NCI-H128 (cell line): ENCODE measurements at regions not wholly inside any gene's neighbourhood (a gene's known extent, or its start where the extent isn't known, plus 50 kb on each side); places are given as distances from the start of the nearest gene placed in this dataset.
"Not testable (repeated sequence)": the region's sequence is repeated elsewhere in the genome, so short reads cannot be mapped to it uniquely, and the experiment has no call there.

Experiments
- DNase-seq: peaks from one replicate; lab custom pipeline; 2025; ENCODE audit not compliant: unreplicated experiment; lab: John Stamatoyannopoulos, UW

DNA sequence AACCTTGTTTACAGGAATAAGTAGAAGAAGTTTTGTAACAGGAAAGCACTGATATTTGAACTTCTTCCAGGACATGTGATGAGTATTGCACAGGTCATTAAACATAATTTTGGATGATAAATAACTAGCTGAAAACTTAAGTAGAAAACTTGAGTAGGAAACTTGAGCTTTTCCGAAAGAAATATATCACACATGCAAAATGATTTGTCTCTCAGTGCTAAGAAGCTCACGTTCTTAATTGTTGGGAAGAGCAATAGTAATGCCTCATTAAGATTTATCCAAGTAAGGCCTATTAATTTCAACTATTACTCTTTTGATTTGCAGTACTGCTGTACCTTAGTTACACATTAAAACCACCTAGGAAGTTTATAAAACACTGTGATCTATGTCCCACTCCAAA, 1921.9 kb upstream of the LRRTM1 start:
- DNase-seq = no peak

DNA sequence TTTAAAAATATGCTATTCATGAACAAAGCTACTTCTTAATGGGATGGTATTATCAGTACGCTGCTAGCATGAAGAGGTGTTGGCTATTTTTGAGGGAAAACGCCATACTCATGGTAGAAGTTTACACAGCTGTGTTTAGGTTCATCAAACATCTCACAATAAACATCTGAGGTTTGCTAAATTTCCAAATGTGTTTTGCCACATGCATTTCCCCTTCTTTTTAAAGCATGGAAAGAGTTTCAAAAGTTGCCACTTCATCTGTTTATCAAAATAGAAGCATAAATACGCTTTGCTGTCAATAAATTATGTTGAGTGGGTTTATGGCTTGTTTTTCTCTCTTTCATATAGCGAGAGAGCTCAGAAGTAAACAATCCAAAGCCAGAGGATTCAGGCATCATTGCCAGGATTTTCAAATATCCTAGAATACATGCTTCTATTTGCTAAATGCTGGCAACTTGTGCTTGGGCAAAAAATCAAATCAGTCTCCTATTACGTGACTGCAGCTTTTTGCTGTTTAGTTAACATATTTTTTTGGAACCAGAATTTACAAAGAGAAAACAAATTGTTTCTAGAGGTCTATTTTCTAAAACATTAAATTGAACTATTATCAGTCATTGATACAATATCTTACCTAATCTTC, 1919.9 kb upstream of the LRRTM1 start:
- no peak for DNase-seq

DNA sequence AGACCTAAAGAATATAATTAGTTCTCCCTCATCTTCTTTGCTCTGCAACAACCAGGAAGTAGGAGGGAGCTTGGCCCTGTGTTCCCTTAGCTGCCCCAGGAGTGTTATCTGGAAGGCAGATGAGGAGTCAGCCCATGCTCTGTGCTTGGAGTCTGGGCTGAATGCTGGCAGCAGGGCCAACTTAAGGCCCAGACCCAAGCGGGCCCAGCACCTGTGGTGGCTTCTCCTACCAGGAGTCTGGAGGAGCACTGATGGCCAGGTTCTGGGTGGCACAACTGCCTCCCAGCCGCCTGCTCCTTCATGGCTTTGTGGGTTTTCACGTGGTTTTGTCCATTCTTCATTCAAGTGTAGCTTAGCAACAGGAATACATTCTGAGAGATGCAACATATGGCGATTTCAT, 1910.7 kb upstream of the LRRTM1 start:
- DNase-seq = no peak

DNA sequence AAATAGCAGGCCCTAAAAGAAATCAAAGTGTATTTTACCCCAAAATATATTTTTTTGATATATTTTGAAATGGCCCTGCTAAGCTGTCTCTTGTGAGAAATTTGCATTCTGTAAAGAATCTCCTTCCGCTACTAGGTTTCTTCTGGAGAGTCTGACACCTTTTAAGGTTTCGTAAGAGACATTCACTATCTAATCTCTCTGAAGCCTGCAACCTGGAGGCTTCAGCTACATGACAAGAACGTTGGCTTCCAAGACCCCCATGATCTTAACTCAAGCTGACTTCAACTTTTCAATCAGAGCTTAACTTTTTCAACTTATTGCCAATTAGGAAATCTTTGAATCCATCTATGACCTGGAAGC, 1894.9 kb upstream of the LRRTM1 start:
- no peak for DNase-seq

DNA sequence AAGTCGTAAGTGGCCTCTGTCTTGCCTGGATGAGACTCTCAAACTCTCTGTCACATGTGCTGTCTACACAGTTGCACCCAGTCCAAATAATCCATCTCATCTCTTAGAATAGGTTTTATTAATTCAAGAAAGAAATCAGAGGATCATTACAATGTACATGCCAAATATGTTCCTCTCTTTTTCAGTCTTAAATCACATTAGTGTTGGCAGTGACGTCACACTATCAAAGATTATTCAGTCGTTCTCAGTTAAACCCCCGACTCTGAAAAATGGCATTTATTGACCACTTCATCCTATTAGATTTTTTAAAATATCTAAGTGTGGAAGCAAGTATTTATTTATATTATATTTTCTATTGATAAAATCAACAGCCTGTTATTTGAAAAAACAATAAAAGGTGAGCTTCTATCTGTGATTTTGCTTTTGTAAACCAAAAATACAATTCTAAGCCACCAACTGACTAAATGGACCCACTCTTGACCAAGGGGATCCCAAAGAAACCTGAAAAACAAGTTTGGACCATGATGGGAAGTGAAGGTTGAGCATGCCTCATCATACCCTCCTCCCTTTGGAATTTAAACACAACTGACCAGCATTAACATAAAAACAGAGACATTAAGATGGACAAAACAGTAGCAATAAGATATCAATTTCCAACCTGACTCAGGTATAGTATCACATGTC, 1894.4 kb upstream of the LRRTM1 start:
- no peak for DNase-seq

DNA sequence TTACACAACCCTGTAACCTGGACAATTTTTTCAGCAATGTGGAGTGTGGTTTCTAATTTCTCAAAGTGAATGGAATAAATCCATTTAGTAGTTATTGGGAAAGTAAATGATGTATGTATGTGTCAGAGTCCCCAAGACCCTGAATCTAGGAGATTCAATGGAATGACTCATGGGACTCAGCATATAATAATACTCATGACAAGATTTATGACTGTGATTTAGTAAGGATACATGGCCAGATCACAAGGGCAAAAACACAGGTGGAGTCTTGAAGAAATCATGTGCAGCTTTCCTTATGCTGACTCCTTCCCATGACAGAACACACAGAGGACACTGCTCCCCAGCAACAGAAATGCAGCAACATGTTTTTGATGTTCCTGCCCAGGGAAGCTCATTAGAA, 1877.7 kb upstream of the LRRTM1 start:
- DNase-seq = no peak

DNA sequence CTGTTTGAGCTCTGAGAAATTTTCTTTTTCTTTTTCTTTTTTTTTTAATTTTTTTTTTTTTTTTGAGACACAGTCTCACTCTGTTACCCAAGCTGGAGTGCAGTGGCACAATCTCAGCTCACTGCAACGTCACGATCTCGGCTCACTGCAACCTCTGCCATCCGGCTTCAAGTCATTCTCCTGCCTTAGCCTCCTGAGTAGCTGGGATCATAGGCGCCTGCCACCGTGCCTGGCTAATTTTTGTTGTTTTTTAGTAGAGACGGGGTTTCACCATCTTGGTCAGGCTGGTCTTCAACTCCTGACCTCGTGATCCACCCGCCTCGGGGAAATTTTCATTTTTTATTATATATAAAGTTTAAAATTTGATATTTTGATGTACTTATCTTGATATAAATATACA, 1870.7 kb upstream of the LRRTM1 start:
- not testable (repeated sequence) for DNase-seq

DNA sequence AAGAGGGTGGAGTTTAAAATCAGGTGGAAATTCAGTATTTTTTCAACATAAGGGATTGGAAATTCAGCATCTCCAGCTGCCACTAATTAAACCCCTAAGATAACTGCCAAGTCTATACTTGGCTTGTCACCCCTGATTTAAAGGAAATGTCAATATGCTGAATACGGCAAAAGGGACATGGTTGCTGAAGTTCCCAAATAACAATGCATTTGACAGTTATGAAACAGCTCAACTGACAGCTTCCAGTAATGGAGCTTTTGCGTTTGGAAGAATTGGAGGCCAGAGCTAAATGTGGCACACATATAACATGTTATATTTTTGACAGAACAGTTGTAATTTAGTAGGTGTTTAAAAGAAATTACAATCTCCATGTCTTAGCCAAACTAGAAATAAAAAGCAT, 1867.9 kb upstream of the LRRTM1 start:
- no peak for DNase-seq

DNA sequence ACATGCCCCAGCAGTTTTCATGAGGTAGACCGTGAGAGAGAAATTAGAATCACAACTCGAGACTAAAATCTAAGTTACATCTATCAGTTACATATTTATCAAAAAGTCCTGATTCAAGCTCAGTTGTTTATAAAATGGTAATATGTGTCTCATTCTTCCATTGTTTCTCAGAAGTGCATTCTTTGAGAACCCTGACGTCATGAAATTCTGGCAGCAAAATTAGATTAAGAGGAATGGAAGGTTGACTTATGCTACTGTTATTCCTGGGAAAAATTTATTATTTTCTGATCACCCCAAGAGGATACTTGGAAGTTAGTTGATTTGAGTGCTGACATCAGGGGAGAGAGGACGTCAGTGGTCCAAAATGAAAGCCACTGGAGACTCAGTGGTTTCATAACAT, 1864.8 kb upstream of the LRRTM1 start:
- DNase-seq = no peak

DNA sequence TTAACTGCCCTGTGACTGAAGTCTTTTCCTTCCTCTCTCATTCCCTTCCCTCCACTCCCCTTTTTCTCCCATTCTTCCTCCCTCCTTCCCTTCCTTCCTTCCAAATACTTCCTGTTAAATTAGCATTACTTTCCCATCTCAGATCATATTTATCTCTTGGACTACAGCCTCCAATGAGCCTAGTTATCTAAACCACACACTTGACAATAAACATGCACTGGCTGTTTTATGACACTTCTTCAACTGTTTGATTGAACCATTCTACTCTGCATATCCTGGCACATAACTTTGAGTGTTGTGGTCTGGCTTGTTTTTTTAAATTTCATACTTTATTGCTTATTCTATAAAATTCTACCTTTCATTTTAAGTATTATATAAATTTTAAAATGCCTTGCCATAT, 1860.8 kb upstream of the LRRTM1 start:
- no peak for DNase-seq

DNA sequence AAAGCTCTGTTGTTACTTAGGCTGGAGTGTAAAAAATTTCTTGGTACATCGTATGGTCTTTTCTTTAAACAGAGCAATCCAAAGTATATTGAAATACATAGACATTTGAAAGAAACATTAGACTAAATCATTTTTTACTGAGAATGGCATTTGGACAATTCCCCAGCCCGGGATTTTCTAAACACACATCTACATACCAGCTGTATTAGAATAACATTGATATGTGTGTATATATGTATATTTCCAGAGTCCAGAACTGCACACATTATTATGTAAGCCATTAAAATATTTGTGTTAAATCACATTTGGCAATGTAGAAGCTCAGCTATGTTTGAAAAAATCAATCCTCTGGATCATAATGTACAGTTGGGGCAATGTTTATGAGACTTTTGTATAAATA, 1853.6 kb upstream of the LRRTM1 start:
- DNase-seq = no peak

DNA sequence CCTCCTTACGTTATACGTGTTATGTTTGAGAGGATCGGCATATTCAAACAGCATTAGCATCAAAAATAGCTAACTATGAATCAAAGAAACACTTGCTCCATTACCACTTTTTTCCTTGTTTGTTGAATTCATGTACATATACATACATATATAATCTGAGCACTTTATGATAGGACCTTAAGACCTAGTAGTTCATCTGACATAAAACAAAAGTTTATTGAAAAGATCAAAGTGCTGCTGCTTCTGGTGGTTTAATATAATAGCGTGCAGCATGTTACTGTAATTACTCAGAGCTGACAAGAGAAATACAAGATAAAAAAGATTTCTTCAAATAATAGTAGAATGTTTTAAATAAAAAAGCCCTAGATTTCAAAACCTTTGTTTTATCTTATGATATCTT, 1850.9 kb upstream of the LRRTM1 start:
- no peak for DNase-seq

DNA sequence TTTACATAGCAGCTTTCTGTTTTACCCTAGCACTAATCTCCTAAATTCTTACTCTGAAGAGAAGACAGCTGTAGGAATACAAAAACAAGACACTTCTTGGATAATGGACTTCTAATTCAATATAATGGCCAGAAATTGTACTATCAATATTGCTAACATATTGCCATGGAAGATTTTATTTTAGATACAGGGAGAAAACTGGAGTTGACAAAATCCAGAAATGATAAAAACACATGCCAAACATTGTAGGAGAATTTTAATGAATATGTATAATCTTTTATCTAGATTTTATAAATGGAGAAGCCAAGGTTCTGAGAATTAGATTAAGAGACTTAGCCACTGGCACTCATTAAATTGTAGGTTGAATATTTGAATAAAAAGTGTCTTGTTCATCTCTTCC, 1838.8 kb upstream of the LRRTM1 start:
- no peak for DNase-seq

DNA sequence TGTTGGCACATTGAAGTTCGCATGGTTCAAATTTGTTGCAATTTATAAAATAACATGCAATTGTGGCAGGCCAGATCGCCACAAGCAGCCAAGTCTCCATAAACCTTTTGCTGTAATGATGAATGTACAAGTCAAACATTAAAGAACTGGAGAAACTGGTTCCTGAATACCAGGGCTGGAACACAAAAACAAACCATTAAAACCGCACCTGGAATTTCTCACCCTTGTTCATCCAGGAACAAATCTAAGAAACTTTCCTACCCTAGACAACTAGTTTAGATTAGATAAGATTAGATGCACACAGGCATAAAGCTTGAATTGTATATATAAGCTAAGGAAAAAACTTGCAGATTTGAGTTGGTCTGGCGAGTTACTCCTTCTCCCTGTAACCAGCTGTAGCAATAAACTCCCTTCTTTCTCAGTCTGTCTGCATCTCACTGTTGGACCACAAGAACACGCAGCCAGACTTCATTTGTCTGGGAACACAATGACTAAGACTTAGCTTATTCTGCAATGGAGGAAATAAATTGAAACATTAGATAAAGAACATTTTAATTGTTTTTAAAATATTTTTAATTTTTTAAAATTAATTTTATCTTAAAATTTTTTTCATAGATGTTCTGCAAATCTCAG, 1835.5 kb upstream of the LRRTM1 start:
- no peak for DNase-seq

DNA sequence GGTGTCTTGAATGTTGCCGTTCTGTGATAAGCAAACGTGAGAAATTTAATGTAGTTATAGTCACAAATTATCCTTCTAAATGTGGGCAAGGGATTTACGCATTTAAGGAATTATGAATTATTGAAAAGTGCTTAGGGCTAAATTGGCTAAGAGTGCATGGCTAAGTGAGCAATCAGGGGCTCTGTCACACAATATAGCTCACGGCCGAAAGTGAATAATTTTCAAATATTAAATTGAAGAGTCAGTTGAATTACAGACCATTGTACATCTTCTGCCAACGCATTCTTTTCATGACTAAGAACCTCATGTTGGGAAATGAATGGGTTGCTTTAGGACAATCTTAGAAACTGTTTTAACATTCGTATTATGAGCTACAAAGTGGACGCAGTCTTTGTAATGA, 1832.9 kb upstream of the LRRTM1 start:
- DNase-seq = no peak

DNA sequence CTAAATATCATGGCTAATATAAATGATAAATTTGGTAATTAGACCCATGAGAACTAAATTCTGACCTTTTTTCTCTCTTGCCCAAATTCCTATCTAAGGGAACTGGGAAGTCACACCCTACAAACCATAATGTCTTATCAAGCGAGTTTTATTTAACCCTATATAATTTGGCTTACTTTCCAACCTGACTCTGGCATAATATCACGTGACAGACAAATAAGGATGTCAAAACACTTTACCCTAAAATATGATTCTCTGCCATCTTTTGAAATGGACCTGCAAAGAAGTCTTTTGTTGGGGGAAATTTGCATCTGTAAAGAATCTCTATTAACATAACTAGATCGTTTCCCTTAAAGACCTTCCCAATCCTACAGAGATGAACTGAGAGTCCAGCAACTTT, 1823.5 kb upstream of the LRRTM1 start:
- no peak for DNase-seq

DNA sequence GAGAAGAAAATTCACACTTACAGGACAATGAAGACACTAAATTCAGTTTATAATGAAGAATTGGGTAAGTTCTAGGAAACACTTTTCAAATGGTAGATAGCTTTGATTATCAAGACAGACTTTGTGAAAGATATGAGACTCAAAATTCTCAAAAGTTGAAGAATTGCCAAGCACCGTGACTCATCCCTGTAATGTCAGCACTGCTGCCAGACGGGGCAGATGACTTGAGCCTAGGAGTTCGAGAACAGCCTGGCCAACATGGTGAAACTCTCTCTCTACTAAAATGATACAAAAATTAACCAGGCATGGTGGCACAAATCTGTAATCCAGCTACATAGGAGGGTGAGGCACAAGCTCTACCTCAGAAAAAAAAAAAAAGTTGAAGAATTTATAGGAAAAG, 1820.1 kb upstream of the LRRTM1 start:
- DNase-seq = no peak

DNA sequence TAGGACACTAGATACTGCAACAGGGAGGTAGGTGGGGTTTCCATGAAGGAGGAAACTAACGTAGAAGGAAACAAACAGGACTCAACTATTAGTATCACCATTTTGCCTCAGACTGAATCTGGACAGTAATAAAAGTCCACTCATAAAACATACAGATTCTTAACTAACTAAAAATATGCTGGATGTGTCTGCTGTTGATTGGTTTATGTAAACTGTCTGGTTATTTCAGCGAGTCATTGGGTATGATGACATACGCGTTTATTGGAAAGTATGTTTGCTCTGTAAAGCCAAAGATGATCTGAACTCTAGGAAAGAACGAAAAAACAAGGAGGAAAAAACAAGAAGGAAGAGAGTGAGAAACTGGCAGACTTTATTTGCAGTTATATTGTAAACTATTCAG, 1816.1 kb upstream of the LRRTM1 start:
- no peak for DNase-seq

DNA sequence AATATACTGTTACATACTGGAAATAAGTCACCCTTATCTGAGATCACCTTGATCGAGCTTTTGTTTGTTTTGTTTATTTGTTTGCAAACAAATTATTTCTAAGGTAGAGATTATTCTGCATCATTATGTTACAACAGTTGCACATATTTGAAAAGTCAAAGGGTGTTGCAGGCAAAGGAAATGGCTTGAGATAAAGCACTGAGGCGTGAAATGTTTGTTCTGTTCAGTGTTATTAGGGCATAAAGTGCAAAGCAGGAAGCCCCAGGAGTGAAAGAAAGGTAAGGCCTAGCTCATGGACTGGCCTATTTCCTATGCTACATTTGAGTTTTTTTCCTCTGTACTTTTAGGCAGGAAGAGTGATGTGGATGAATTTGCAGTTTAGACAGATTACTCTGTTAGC, 1815.6 kb upstream of the LRRTM1 start:
- no peak for DNase-seq

DNA sequence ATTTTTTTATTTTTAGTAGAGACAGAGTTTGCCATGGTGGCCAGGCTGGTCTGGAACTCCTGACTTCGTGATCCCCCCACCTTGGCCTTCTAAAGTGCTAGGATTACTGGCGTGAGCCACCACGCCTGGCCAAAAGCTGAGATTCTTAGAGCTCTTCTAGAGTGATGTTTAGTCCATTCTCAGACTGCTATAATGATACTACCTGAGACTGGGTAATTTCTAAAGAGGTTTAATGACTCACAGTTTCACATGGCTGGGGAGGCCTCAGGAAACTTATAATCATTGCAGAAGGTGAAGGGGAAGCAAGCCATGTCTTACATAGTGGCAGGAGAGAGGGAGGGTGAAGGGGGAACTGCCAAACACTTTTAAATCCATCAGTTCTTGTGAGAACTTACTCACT, 1804.9 kb upstream of the LRRTM1 start:
- DNase-seq = no peak

DNA sequence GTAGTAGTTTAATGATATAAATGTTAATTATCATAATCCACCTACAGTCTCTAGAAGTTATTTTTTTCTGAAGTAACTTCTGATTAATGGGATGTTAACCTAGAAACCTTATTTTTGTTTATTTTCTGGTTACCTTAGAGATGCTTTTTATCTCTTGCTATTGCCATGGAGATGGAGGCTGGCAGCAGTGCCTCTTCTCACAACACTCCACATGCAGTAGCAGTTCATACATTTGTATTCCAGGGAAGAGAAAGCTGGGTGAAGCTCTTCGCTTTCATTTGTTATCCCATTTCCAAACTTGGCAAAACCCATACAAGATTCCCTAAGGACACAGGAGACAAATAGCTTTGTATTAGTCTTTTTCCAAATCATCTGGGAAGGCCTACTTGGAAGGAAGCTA, 1794.1 kb upstream of the LRRTM1 start:
- DNase-seq = no peak

DNA sequence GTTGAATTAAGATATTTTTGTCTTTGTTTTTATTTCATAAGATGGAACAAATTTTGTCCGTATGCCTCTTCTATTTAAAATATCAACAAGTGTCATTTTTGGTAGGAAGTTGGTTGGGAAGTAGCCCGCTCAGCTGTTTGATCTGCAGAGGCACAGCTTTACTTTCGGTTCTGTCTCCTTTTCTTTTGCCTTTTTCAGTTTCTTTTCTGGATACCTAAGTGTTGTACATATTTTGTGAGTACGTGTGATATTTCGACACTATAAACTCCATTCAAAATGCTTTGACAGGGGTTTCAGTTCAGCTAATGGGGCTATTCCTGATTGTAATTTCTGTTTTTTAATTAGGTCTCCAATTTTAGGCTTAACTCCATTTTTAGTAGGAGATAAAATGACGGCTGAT, 1785.0 kb upstream of the LRRTM1 start:
- DNase-seq = no peak
